ENCODE measurements at regions not wholly inside any gene's neighbourhood (a gene's known extent, or its start where the extent isn't known, plus 50 kb on each side); places are given as distances from the start of the nearest gene placed in this dataset.

GRCh38 chr3:53949541-53949940 is 57.9 kb upstream of the SELENOK start:
- Histone ChIP-seq H2BK20ac (ENCODE audit: low read length) (no peak overlapping the region), H4K91ac (replicated peaks; ENCODE audit: insufficient read length, low read length) (no peak overlapping the region), H4K8ac (ENCODE audit: extremely low read depth, insufficient read depth, low read length) (no peak overlapping the region), H3K36me3 (ENCODE audit: control insufficient read depth in 2 of 4, insufficient read depth in 4 of 4, low read length in 3 of 4) (no peaks in the 10 kb centered on the region), H3K18ac (ENCODE audit: extremely low read depth, low read length) (no peak overlapping the region), H3K4me3 (ENCODE audit: extremely low read depth in 1 of 4, insufficient read depth in 2 of 4, low read depth in 3 of 4, low read length in 4 of 4) (no peak overlapping the region), H3K4me2 (ENCODE audit: insufficient read depth in 1 of 2, low read depth in 2 of 2, low read length in 2 of 2) (no peak overlapping the region), H3K27me3 (replicated peaks in 1 of 4; ENCODE audit: control insufficient read depth in 3 of 4, extremely low read depth in 1 of 4, insufficient read depth in 3 of 4, low read length in 3 of 4) (no peaks in the 10 kb centered on the region), H3K4me1 (replicated peaks in 1 of 4; ENCODE audit: control insufficient read depth in 3 of 4, insufficient read depth in 4 of 4, low read length in 3 of 4) (no peaks in the 10 kb centered on the region), H2BK15ac (ENCODE audit: low read length) (no peak overlapping the region), H3K79me2 (ENCODE audit: control insufficient read depth in 1 of 2, insufficient read depth in 2 of 2, low read length in 2 of 2) (no peaks in the 10 kb centered on the region), H2BK12ac (ENCODE audit: low read depth, low read length) (no peak overlapping the region), H3K14ac (ENCODE audit: insufficient read length) (no peak overlapping the region), H3K9me3 (ENCODE audit: insufficient read depth in 2 of 2, low read depth in 1 of 2, low read length in 1 of 2) (peaks cover 6% of the 10 kb centered on the region in 2 experiments; a peak in 2 of 4 replicates), H3K27ac (ENCODE audit: low read depth, low read length) (no peak overlapping the region), H2BK5ac (ENCODE audit: low read depth, low read length) (no peak overlapping the region), H2AFZ (ENCODE audit: low read length) (no peak overlapping the region), H3K4ac (replicated peaks; ENCODE audit: insufficient read length, low read depth, low read length) (no peak overlapping the region), H2AK5ac (ENCODE audit: low read depth, low read length) (no peak overlapping the region), H3K9ac (replicated peaks in 1 of 4; ENCODE audit: extremely low read depth in 1 of 4, low read depth in 3 of 4, low read length in 3 of 4) (no peak overlapping the region), H3K79me1 (ENCODE audit: low read depth, low read length) (no peaks in the 10 kb centered on the region), H4K20me1 (replicated peaks in 1 of 2; ENCODE audit: control insufficient read depth in 1 of 2, insufficient read depth in 2 of 2, low read length in 2 of 2) (no peaks in the 10 kb centered on the region), H3K23me2 (ENCODE audit: low read depth, low read length) (no peaks in the 10 kb centered on the region), H2BK120ac (replicated peaks; ENCODE audit: low read depth, low read length) (no peak overlapping the region), H3K23ac (ENCODE audit: insufficient read length) (no peak overlapping the region), H3K56ac (replicated peaks; ENCODE audit: insufficient read length, low read depth, low read length) (no peak overlapping the region), H4K5ac (ENCODE audit: insufficient read length, low read depth, low read length) (no peak overlapping the region)
- DNase-seq (ENCODE audit: low read depth in 1 of 2, low spot score in 2 of 2) (no peak), FAIRE-seq (no peak)
- ChIA-PET CTCF (ENCODE audit: partially characterized antibody) (interaction anchor here (0.7 to 1.1 kb wide), 2 partner anchors 11 to 470 kb away, joined by 4 to 5 read pairs; no protein-coding TSS in a partner anchor), POLR2A (ENCODE audit: partially characterized antibody) (no interaction called here)
- 79% methylated on average over 2 of the region's 2 CpGs; no CpG with 5 or more reads in 1 of the 2 experiments for WGBS, 2 experiments (ENCODE audit: extremely low coverage in 1 of 2, insufficient coverage in 1 of 2, insufficient read length in 1 of 2, insufficient replicate concordance in 2 of 2, low coverage in 1 of 2, low lambda C conversion rate in 2 of 2, missing lambda C conversion rate in 1 of 2)
- TF ChIP-seq CBX5 (IDR thresholded peaks at IDR 0.05; ENCODE audit: low read depth, low read length) (no peak), EZH2 (IDR thresholded peaks at IDR 0.05; ENCODE audit: low read depth, low read length, severe bottlenecking) (no peak), CHD2 (IDR thresholded peaks at IDR 0.05; ENCODE audit: low read length) (no peak), E2F6 (IDR thresholded peaks at IDR 0.05) (no peak), JUN (IDR thresholded peaks at IDR 0.05; ENCODE audit: low read depth, low read length) (no peak), RBBP5 (IDR thresholded peaks at IDR 0.05; ENCODE audit: borderline replicate concordance, low read depth, low read length) (no peak), CHD1 (IDR thresholded peaks at IDR 0.05; ENCODE audit: low read depth, low read length) (no peak), USF2 (IDR thresholded peaks at IDR 0.05; ENCODE audit: low read length) (no peak), GTF2F1 (IDR thresholded peaks at IDR 0.05; ENCODE audit: borderline replicate concordance, low read depth, low read length) (no peak), TCF12 (IDR thresholded peaks at IDR 0.05; ENCODE audit: low read depth, low read length) (no peak), CEBPB (IDR thresholded peaks at IDR 0.05; ENCODE audit: low read depth, low read length) (no peak), KDM5A (IDR thresholded peaks at IDR 0.05; ENCODE audit: low read length) (no peak), CBX8 (IDR thresholded peaks at IDR 0.05; ENCODE audit: borderline replicate concordance, low read depth, low read length) (no peak), SP4 (IDR thresholded peaks at IDR 0.05; ENCODE audit: low read length) (no peak)

All from H1 (cell line).